Hepatocyte (in vitro differentiated cells): ENCODE measurements at regions not wholly inside any gene's neighbourhood (a gene's known extent, or its start where the extent isn't known, plus 50 kb on each side); places are given as distances from the start of the nearest gene placed in this dataset.

Source experiments
- CTCF ChIP-seq: fragments of 200-600 bp; sonication (generic); IDR thresholded peaks from 2 replicates; pipeline ENCODE4 v1.5.1; 2016; ENCODE audit warnings: antibody characterized with exemption, mild to moderate bottlenecking; ENCODE audit not compliant: poor library complexity
- EZH2 ChIP-seq: fragments of 200-600 bp; sonication (generic); IDR thresholded peaks from 2 replicates; pipeline ENCODE4 v1.6.1; 2016; ENCODE audit warnings: antibody characterized with exemption, mild to moderate bottlenecking, borderline replicate concordance
- EZH2phosphoT487 ChIP-seq: fragments of 200-600 bp; sonication (generic); IDR thresholded peaks from one replicate; pipeline ENCODE4 v1.6.1; 2018; ENCODE audit warnings: antibody characterized with exemption, mild to moderate bottlenecking, low read depth, moderate library complexity; ENCODE audit not compliant: unreplicated experiment, severe bottlenecking

- no peak for TF ChIP-seq CTCF
- no peak for TF ChIP-seq EZH2
- no peak for TF ChIP-seq EZH2phosphoT487
These were observed 57.7 kb upstream of the CD83 start for GRCh38 chr6:14059791-14060436.
